ENCODE measurements at regions not wholly inside any gene's neighbourhood (a gene's known extent, or its start where the extent isn't known, plus 50 kb on each side); places are given as distances from the start of the nearest gene placed in this dataset.

- no peaks in the 10 kb centered on the region for H3K36me3 ChIP-seq (ENCODE audit: control insufficient read depth, insufficient read depth, low read length)
- H3K4me1 ChIP-seq (replicated peaks in 1 of 2; ENCODE audit: control insufficient read depth in 2 of 2, insufficient read depth in 2 of 2, low read length in 2 of 2) = no peaks in the 10 kb centered on the region
- no peaks in the 10 kb centered on the region for H3K9me1 ChIP-seq (ENCODE audit: control insufficient read depth, insufficient read depth, low read length)
- intact Hi-C loops (cut with micrococcal nuclease) = no loop called here
- no peaks in the 10 kb centered on the region for H3K79me2 ChIP-seq (ENCODE audit: control insufficient read depth, insufficient read depth, low read length)
- no peak overlapping the region for H3K9ac ChIP-seq (ENCODE audit: insufficient read depth in 1 of 2, low read depth in 2 of 2, low read length in 2 of 2)
- WGBS (ENCODE audit: insufficient coverage, low coverage, missing lambda C conversion rate) = 0% methylated on average over 4 of the region's 4 CpGs
- no peak for FAIRE-seq
- DNase-seq (ENCODE audit: extremely low read depth in 1 of 4, low spot score in 3 of 4) = no peak
- no peak overlapping the region for H3K27ac ChIP-seq (ENCODE audit: extremely low read depth, low read depth, low read length)
- ChIA-PET CTCF (ENCODE audit: low intra/inter-chr PET ratio) (no interaction called here), POLR2A (no interaction called here)
- H2AFZ ChIP-seq (ENCODE audit: low read depth, low read length) = no peak overlapping the region
- no peaks in the 10 kb centered on the region for H3K9me3 ChIP-seq (replicated peaks; ENCODE audit: control insufficient read depth, insufficient read depth, low read depth, low read length)
- TF ChIP-seq ELK3 (CRISPR knock-in tag; IDR thresholded peaks at IDR 0.05) (no peak), ZNF143 (CRISPR knock-in tag; IDR thresholded peaks at IDR 0.05) (no peak), SUPT5H (IDR thresholded peaks at IDR 0.05) (no peak), YY1 (IDR thresholded peaks at IDR 0.05; ENCODE audit: borderline replicate concordance in 1 of 3, control insufficient read depth in 1 of 3, extremely low read depth in 1 of 3, insufficient read depth in 3 of 3, insufficient read length in 1 of 3, insufficient replicate concordance in 2 of 3, low read depth in 1 of 3, low read length in 2 of 3) (no peak), CREB5 (CRISPR knock-in tag; IDR thresholded peaks at IDR 0.05) (no peak), PRDM10 (IDR thresholded peaks at IDR 0.05; ENCODE audit: partially characterized antibody) (no peak), NR2C2 (CRISPR knock-in tag; IDR thresholded peaks at IDR 0.05) (no peak), NR2C2 (tag; IDR thresholded peaks at IDR 0.05) (no peak), STAT6 (CRISPR knock-in tag; IDR thresholded peaks at IDR 0.05) (no peak), HMBOX1 (IDR thresholded peaks at IDR 0.05) (no peak), ZNF184 (CRISPR knock-in tag; IDR thresholded peaks at IDR 0.05) (no peak), ZNF324 (CRISPR knock-in tag; IDR thresholded peaks at IDR 0.05) (no peak), SREBF1 (IDR thresholded peaks at IDR 0.05; ENCODE audit: borderline replicate concordance, low read depth, low read length) (no peak)
- in situ Hi-C loops (cut with MboI) = no loop called here
- no peaks in the 10 kb centered on the region for H3K27me3 ChIP-seq (ENCODE audit: control insufficient read depth in 2 of 2, insufficient read depth in 2 of 2, low read length in 2 of 2)
- H3K4me3 ChIP-seq = no peak overlapping the region
- no TSS peak for BruUV-seq (replicated peaks)
- no peak overlapping the region for H3K4me2 ChIP-seq (ENCODE audit: insufficient read depth, low read length)
- no peaks in the 10 kb centered on the region for H4K20me1 ChIP-seq (replicated peaks; ENCODE audit: control insufficient read depth, insufficient read depth, low read length)
- no peak for ATAC-seq
Measured at GRCh38 chr5:123868881-123869280, 356.9 kb downstream of the CSNK1G3 start.

Data from K562 (cell line).